IPS-NIHi11 (cell line): ENCODE measurements at regions not wholly inside any gene's neighbourhood (a gene's known extent, or its start where the extent isn't known, plus 50 kb on each side); places are given as distances from the start of the nearest gene placed in this dataset.

Source experiments
- DNase-seq: peaks from one replicate; pipeline ENCODE4 v3.0.0; 2012; ENCODE audit warnings: mixed read lengths, low spot score

DNA sequence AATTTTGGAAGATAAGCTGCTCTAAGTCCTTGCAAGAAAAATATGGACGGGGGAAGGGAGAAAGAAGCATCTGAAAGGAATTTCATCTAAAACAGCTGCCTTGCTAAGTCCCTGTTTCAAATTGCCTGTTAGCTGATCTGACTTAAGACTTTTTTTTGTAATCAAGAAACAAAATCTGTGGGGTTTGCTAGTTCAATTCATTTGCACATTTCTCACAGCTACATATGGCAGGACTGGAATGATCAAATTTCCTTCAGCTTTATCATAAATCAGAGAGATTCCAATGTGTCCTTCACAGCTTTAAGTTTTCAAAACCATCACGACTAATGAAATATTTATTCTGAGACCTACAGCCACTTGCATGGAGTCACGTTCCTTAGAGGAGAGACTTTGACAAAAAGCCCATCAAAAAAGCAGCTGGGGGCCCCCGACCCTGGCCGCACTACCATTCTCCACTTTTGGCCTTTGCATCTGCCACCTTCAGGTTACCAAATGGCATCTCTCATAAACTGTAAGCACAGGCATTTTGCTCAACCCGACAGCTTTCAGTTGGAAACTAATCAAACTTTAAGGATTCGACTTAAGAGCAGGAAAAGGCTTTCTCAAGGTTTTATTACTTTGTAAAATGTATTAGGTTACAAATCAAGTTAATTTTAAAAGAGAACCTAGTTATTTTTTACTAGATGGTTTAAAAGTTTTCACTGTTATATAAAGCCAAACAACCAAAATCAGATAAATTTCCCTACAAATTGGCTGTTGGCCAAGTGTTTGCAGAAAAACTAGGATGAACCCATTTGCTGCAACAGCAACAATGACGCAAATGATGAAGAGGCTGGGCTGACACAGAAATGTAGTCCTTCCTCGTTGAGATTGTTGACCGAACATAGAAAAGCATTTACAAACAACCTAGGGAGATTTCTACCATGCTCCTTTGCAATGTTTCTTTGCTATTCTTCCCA is 100.4 kb upstream of the RND3 start:
- no peak for DNase-seq

DNA sequence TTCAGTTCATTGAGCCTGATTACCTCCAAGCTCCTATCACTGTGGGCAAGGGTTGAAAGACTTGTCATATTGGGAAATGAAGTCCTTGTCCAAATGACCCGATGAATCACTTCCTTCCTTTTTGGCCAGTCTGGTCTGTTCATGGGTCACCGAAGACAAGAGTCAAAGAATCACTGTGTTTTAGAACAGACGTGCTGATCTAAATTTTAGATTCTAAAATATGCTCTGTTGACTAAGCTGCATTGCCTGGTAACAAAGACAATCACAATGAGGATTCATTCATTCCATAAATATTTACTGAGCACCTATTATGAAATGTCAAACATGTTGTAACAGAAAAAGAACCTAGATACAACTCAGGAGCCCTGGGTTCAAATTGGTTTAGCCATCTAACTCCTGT is 99.4 kb upstream of the RND3 start:
- no peak for DNase-seq

DNA sequence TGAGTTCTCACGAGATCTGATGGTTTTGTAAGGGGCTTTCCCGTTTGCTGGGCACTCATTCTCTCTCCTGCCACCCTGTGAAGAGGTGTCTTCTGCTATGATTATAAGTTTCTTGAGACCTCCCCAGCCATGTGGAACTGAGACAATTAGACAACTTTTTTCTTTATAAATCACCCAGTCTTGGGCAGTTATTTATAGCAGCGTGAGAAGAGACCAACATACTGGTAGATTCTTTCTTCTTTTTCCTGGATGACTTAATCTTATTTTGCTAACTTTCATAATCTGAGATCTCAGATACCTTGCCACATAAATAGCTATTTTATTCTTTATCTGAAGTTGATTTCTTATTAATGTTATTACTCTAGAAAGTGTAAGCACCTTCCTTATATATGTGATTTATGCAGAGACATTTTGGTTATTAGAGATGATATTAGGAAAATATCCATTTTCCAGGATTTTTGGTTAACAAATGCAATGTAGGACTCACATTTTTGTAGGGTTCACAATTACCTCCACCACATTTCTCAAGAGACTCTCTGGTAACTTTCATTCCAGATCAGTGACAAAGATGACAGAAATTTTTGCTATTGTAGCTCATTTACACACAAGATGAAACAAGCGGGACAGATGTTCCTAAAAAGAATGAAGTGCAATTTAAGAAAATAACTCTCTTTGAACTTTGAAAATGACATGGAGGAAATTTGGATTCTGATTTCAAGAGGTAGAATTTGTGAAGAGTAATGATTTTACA is 97.9 kb upstream of the RND3 start:
- DNase-seq, result no peak

DNA sequence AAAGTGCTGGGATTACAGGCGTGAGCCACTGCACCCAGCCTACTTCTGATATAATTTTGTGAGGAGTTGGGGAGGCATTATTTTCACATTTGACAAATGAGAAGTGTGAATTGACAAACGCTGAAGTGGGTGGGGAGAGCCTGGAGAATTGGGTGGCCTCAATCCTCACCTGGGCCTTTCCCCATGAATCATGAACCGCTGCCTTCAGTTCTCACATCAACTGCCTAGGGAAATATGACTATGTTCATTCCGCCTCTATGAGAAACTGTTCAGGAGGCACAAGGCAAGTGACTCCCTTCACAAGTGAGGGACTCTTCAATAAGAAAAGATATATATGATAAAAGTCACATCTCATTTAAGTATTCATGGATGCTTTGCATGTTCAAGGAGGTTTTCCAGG is 96.6 kb upstream of the RND3 start:
- no peak for DNase-seq

DNA sequence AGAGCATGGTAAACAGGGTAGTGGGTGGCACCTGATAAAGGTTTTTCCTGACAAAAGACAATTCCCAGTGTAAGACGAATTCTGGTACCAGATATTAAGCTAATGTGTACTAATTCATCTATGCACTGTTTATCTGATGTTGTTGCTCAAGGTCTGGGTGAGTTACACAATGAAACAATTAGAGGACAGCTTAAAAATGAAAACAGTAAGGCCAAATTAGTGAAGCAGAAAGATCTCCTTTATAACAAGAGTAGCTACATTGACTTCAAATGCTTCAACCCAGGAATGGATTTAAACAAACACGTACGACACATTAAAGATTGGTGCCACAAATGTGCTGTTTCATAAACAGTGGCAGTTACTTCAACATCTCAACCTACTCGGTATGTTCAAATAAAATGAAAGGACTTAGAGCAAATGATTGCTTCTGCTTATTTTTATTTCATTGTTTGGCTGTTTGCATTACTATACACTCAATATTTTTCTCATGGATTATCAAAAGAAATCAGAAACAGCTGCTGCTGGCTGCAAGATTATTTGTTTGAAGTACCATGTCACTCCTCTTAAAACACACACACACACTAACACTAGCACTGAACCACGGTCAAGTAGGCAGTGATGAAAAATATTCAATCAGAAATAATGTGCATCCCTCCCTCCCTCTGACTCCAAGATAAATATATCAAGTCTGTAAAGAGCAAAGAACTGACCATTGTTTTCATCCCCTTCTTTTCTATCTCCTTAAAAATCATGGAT is 94.4 kb upstream of the RND3 start:
- DNase-seq, result no peak

DNA sequence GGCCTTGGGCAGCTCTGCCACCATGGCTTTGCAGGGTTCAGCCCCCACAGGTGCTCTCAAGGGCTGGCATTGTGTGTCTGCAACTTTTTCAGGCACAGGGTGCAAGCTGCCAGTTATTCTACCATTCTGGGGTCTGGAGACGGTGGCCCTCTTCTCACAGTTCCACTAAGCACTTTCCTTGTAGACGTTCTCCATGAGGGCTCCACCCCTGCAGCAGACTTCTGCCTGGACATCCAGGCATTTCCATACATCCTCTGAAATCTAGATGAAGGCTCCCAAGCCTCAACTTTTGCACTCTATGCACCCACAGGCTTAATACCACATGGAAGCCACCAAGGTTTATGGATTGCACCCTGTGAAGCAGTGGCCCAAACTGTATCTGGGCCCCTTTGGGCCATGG is 91.0 kb upstream of the RND3 start:
- DNase-seq, result no peak

DNA sequence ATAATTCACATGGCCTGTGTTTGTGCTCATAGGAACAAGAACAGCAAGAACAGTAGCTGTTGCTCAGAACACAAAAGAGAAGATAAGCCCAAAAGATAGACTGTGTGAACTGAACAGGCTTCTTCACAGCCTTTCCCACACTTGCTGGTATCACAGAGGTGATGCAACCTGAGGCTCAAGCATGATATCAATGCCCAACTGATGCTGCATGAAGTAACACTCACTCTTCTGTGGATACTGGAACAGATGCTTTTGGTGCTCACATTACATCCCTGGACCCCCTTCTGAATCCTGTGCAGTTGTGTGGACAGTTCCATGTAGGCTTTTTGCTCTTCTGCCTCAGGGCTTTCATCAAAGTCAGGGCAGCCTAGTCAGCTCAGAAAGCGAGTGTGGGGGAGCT is 88.4 kb upstream of the RND3 start:
- DNase-seq, result no peak

DNA sequence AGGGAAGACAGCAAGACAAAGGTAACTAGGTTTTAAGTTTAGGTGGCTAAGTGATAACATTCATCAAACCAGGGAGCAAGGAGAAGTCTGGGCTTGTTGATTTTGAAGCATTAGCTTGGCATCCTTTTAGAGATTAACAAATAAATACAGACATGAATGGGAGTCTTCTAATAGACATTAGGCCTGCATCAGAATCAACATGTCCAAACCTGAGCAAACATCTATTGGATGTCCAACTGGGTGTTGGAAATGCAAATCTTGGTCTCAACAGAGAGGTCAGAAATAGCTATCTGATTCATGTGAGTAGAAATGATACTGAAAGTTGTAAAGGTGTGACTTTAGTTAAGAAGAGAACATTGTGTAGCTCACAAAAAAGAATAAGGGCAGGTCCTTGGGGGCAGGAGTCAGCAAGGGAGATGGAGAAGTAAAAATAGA is 85.5 kb upstream of the RND3 start:
- DNase-seq, result no peak

DNA sequence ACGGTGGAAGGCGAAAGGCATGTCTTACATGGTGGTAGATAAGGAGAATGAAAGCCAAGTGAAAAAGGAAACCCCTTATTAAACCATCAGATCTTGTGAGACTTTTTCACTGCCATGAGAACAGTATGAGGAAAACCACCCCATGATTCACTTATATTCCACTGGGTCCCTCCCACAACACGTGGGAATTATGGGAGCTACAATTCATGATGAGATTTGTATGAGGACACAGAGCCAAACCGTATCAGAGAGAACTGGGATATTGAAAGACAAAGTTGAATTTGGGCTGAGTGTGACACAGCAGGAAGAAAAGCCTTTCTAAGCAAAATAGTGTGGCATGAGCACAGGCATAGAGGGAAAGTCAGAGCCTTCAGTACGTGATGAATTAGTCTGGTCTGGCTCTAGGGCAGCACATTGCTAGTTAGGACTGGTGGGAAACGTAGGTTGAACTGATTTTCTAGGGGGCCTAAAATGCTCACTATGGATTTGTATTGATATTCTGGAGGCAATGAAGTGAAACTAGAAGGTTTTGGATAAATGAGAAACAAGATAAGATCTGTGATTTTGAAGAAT is 84.8 kb upstream of the RND3 start:
- DNase-seq, result no peak

DNA sequence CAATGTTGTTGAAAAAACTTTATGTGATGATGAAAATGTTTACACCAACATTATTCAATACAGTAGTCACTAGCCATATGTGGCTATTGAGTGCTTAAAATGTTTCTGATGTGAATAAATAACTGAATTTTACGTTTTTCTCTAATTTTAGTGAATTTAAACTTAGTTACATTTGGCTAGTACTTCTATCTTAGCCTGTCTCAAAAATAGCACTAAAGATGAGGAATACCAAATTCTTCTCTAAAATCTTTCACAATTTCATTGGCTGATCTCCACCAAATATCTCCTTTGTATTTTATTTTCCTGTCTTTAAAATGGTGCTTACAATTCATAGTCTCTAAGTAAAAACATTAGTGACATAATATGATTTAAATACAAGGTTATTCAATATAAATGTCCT is 83.7 kb upstream of the RND3 start:
- no peak for DNase-seq

DNA sequence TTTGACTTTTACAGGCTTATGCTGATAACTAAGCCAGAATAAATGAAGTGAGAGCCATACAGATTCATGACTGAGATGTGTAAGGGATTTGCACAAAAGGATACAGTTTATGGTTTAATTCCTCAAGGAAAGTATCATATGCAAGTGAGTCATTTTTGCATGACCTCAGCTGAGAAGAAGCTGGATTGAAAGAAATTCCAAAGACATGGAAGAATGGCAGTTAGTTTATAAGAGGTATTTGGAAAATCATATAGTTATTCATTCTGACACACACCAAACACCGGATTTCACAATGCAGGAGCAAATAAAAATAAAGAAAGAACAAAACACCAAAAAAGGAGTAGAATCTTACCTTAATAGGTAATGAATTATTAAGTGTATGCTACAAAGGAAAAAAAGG is 83.2 kb upstream of the RND3 start:
- no peak for DNase-seq

DNA sequence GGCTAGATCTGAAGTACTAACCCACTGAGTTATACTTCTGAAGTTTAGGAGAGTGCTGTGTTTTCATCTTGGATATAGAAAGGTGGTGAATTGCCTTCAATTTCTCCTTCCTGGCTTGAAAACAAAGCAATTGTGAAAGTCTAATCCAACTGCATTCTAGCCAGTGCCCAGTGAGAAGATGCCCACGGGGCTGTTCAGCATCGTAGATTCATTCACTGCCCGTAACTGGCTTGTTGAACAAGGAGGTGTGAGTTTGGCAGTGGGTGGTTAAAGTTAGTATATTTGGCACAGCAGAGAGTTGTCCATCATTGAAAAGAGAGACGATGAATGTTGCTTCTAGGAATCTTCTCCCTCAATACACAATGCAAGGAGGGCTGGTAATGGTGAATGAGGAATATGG is 82.3 kb upstream of the RND3 start:
- DNase-seq, result no peak

DNA sequence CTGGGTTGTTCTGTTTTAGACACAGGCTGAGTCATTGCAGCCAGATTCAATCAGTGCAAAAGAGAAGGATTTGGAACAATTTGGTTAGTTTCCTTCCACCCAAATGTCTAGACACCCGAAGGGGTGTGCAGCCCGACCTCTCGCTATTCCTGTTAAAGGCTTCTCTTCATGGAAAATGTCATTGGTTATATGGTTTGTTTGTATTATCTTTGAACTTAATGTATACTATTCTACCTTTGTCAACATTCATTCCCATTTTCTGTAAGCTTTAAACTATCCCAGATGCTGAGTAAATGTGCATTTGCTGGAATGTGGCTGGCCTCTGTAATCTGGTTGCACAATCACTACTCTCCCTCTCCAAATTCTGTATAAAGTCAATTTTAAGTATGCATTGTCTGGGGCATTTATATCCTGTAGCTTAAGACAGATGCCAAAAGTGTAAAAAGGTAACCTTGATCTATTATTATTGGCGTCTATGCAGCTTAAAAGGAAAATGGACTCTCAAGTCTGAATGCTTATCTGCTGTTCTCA is 80.4 kb upstream of the RND3 start:
- DNase-seq, result no peak

DNA sequence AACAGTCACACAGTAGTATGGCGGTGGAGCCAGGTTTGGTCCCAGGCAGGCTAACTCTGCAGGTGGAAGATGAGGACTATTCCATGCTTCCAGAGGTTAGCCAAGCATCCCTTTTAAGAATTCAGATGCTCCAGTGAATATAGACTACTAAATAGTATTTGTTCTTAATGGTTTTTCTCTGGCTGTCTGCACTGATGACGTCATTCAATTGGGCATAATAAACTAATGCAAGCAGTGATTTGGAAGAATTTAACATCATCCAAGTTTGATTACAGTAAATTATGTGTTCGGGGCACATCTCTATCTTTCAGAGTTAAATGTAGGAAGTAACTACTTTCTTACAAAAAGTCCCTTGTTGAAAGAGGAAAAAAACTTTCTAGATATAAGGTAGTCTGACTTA is 78.8 kb upstream of the RND3 start:
- no peak for DNase-seq

DNA sequence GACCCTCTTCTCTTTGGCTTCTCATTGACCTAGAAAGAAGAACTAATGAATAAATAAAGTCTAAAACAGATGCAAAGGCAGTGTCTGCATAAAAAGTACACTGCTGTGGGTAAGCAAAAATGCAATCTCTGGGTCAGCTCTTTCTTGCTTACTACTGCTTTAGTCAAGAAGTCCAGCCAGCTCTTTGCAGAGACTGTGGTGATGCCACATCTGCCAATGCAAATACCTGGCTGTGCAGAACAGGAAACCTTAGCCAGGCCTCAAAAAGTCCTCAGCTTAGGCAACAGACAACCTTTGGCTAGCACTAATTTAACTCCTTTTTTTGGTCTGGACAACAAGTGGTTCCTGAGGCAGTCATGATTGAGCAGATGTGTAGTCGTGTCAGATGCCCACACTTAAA is 73.6 kb upstream of the RND3 start:
- DNase-seq, result no peak

DNA sequence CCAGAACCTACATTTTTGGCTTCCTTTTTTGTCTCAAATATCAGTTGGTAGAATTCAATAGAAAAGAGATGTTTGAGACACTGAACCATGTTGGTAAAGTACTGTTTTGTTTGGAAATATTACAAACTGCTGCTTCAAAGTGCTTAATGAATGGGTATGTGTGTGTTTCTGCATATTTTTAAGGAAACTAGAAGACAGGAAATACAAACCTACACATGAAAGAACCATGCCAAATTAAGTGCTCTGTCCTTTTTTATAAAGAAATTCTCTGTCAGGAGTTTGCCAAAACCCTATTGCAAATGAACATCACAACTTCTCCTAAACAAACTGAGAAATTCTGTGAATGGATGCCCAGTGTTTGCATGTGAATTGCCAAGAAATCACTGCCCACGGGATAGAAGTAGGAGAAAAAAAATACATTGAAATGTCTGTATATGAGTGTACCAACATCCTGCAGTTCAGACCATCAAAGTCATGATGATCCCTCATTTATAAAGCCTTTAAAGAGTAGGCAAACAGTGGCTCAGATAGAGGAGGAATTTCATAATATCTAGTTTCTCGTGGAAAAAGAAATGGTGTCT is 69.6 kb upstream of the RND3 start:
- no peak for DNase-seq

DNA sequence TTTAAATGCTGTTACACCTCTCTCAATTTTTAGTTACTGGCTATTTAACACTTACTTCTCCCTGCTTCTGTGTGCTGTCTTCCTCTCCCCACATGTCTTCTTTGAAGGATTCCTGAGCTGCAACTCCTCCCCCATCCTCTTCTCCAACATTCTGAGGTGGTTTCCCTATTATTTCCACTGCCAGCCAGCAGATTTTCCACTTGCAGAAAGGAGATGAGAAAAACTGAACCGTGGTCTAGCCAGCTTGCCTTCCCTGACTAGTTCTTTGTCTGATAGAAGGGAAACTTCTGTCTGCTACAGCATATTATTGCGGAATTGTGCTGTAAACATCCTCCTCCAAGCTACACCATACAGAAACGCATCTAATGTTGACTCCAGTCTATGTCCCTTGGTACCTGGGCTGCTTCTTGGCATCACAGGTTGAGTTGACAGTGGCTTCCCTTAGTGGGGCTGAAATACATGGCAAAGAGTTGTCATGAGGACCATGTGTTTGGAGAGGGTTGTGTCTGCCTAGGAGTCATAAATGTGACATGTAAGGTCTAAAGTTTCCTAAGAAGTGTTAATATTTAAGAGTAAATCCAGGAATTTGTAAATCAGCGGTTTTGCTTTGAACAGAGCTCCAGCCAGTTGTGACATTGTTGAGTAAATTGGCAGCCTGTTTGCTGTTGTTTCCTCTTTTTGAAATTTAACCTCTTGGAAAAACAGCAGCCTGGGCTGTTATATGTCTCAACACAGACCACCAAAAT is 68.3 kb upstream of the RND3 start:
- no peak for DNase-seq

DNA sequence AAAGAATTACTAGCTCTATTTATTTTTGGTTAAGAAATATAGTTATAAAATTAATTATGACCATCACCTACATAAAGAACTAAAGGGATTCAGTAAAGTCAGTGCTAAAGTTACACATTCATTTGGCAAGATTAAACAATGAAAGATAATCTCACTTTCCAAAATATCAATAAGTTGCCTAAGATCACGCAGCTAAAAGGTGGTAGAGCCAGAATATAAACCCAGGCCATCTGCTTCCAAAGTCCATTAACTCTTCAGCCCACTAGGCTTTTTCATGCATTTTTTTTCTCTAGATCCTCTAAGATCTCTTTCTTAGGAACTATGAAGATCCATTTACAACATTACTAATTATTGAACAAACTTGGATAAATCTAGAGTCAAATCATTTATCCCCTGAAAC is 66.6 kb upstream of the RND3 start:
- DNase-seq, result no peak

DNA sequence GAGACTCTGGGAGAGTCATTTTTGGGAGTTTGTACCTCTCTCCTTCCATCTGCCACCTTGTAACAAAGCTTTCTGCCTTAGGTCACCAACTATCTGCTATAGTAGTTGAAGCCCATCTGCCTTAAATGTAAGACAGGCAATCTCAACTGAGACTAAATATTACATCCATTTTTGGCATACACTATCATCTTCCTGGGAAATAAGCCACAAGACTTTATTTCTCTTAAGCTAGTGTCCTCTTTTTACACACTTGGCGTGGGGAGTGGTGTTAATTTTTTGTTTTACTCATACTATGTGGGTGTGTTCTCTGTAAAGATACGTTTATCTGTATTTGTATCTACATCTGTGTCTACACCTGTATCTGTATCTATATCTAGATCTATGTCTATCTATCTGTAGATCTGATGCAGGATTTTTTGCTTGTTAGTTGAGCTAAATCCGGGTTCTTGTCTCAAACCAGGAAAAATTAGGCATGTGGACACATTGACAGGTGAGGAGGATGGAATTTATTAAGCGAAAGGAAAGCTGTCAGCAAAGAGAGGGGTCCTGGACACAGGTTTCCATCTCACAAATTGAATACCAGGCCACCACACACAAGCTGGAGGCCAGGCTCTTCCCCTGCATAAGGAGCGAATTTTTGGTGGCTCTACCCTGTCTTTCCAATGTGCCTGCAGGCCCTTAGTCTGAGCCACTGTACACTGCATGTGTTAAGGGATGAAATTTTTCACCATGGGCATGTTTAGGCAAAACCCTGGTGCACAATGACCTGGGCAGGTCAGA is 64.8 kb upstream of the RND3 start:
- DNase-seq, result no peak

DNA sequence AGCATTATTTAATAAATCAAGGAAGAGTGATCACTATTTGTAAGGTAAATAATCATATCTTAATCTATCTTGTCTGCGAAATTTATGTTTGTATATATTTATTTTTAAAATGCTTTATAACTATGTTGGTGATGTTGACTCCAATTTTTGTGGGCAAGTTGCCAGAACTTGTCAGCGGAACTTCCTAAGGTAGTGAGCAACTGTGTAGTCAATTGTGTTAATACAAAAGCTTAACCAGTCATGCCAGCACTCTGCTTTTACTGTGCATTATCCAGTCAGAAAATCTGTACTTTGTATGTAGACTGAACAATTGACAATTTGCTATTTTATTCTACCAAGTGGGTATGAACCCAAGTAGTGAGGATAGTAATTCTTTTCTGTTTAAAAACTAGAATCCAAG is 61.9 kb upstream of the RND3 start:
- no peak for DNase-seq
